Neural progenitor cell (in vitro differentiated cells): ENCODE measurements at regions not wholly inside any gene's neighbourhood (a gene's known extent, or its start where the extent isn't known, plus 50 kb on each side); places are given as distances from the start of the nearest gene placed in this dataset.

Experiments
- DNase-seq: peaks from one replicate; pipeline ENCODE4 v3.0.0-alpha.2; 2016; ENCODE audit warnings: low spot score
- H2AFZ ChIP-seq: fragments of 200-600 bp; sonication (generic); replicated peaks from 2 replicates; pipeline ENCODE4 v1.6.1; 2016; ENCODE audit warnings: antibody characterized with exemption
- H3F3A ChIP-seq: fragments of 200-600 bp; sonication (generic); 2 replicates; pipeline ENCODE4 v1.6.1; 2016; ENCODE audit warnings: antibody characterized with exemption, low read depth
- H3K27ac ChIP-seq: fragments of 200-600 bp; sonication (generic); 2 replicates; pipeline ENCODE4 v1.5.1; 2016; ENCODE audit warnings: mild to moderate bottlenecking
- H3K27me3 ChIP-seq: fragments of 200-600 bp; sonication (generic); 2 replicates; pipeline ENCODE4 v1.6.1; 2016; ENCODE audit warnings: mild to moderate bottlenecking, moderate library complexity
- H3K36me3 ChIP-seq: fragments of 200-600 bp; sonication (generic); 2 replicates; pipeline ENCODE4 v1.5.1; 2016
- H3K4me1 ChIP-seq: fragments of 200-600 bp; sonication (generic); 2 replicates; pipeline ENCODE4 v1.6.1; 2016; ENCODE audit warnings: mixed run types
- H3K4me2 ChIP-seq: fragments of 200-600 bp; sonication (generic); 2 replicates; pipeline ENCODE4 v1.6.1; 2016
- H3K4me3 ChIP-seq: fragments of 200-600 bp; sonication (generic); 2 replicates; pipeline ENCODE4 v1.5.1; 2016
- H3K79me2 ChIP-seq: fragments of 200-600 bp; sonication (generic); 2 replicates; pipeline ENCODE4 v1.6.1; 2016; ENCODE audit warnings: low read depth
- H3K9ac ChIP-seq: fragments of 200-600 bp; sonication (generic); 2 replicates; pipeline ENCODE4 v1.6.1; 2016
- H3K9me3 ChIP-seq: fragments of 200-600 bp; sonication (generic); 2 replicates; pipeline ENCODE4 v1.5.1; 2016; ENCODE audit warnings: low read depth
- H4K20me1 ChIP-seq: fragments of 200-600 bp; sonication (generic); 2 replicates; pipeline ENCODE4 v1.6.1; 2016; ENCODE audit warnings: low read depth
- H3K27ac Mint-ChIP-seq: 3 replicates; pipeline ENCODE4 v1.8.0; 2021; ENCODE audit warnings: mixed read lengths
- H3K27me3 Mint-ChIP-seq: 2 replicates; pipeline ENCODE4 v1.8.0; 2022; ENCODE audit warnings: low read depth, mild to moderate bottlenecking, inconsistent platforms, moderate library complexity, mixed read lengths; ENCODE audit not compliant: insufficient read depth
- H3K36me3 Mint-ChIP-seq: 3 replicates; pipeline ENCODE4 v1.8.0; 2021; ENCODE audit warnings: mixed read lengths
- H3K4me1 Mint-ChIP-seq: 3 replicates; pipeline ENCODE4 v1.8.0; 2021; ENCODE audit warnings: mixed read lengths
- H3K4me3 Mint-ChIP-seq: 3 replicates; pipeline ENCODE4 v1.8.0; 2021; ENCODE audit warnings: mild to moderate bottlenecking, moderate library complexity, mixed read lengths
- H3K9me3 Mint-ChIP-seq: 3 replicates; pipeline ENCODE4 v1.8.0; 2020; ENCODE audit warnings: mixed read lengths
- EZH2 ChIP-seq: fragments of 200-600 bp; sonication (generic); IDR thresholded peaks from 2 replicates; pipeline ENCODE4 v1.6.1; 2017; ENCODE audit warnings: antibody characterized with exemption, mild to moderate bottlenecking, moderate library complexity
- EZH2phosphoT487 ChIP-seq: fragments of 200-600 bp; sonication (generic); IDR thresholded peaks from 2 replicates; pipeline ENCODE4 v1.6.1; 2017; ENCODE audit warnings: antibody characterized with exemption
- TF ChIP-seq, protein P1 (sequence below): fragments of 200-600 bp; sonication (generic); IDR thresholded peaks from 2 replicates; pipeline ENCODE4 v1.5.1; 2017; ENCODE audit warnings: antibody characterized with exemption, mild to moderate bottlenecking

DNA sequence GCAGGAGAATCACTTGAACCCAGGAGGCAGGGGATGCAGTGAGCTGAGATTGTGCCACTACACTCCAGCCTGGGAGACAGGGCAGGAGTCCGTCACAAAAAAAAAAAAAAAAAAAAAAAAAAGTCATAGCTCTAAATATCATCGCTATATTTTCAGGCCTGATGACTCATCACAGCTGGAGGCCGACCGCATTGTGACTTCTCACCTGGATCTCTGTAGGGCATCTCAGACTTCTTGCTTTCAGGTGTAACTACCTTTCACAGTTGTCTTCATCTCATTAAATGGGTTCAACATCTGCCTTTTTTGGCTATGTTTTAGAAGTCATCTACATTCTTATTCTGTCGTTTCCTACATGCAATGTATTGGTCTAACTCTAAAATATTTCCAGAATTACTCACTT is 353.1 kb upstream of the MON1B start:
- Mint-ChIP-seq H3K4me3 (no peak overlapping the region), H3K36me3 (no peaks in the 10 kb centered on the region), H3K27me3 (peaks cover 3% of the 10 kb centered on the region), H3K27ac (no peak overlapping the region), H3K4me1 (no peaks in the 10 kb centered on the region), H3K9me3 (no peaks in the 10 kb centered on the region)
- Histone ChIP-seq H3K27me3 (no peaks in the 10 kb centered on the region), H3K27ac (no peak overlapping the region), H4K20me1 (no peaks in the 10 kb centered on the region), H3K9ac (no peak overlapping the region), H3K4me2 (no peak overlapping the region), H3K9me3 (no peaks in the 10 kb centered on the region), H3K79me2 (no peaks in the 10 kb centered on the region), H3F3A (no peaks in the 10 kb centered on the region), H3K4me3 (no peak overlapping the region), H3K4me1 (no peaks in the 10 kb centered on the region), H3K36me3 (no peaks in the 10 kb centered on the region), H2AFZ (no peak overlapping the region)
- TF ChIP-seq EZH2 = no peak
- TF ChIP-seq, protein P1, sequence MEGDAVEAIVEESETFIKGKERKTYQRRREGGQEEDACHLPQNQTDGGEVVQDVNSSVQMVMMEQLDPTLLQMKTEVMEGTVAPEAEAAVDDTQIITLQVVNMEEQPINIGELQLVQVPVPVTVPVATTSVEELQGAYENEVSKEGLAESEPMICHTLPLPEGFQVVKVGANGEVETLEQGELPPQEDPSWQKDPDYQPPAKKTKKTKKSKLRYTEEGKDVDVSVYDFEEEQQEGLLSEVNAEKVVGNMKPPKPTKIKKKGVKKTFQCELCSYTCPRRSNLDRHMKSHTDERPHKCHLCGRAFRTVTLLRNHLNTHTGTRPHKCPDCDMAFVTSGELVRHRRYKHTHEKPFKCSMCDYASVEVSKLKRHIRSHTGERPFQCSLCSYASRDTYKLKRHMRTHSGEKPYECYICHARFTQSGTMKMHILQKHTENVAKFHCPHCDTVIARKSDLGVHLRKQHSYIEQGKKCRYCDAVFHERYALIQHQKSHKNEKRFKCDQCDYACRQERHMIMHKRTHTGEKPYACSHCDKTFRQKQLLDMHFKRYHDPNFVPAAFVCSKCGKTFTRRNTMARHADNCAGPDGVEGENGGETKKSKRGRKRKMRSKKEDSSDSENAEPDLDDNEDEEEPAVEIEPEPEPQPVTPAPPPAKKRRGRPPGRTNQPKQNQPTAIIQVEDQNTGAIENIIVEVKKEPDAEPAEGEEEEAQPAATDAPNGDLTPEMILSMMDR = no peak
- TF ChIP-seq EZH2phosphoT487 = no peak
- no peak for DNase-seq

DNA sequence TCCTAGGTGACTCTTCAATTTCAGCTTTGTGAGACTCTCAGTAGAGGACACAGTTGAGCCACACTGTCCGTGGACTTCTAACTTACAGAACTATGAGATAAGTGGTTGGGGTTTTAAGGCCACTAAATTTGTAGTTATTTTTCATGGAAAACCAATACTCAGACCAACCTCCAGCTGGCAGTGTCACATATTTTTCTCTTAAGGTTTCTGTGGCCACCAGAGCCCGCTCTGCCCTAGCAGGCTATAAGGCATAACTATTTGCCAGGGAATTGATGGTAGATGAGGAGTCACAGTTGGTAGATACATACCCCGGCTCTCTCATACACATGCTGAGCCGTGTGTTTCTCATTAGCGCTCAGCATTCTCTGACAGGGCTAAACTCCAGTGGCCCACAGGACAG is 336.8 kb upstream of the MON1B start:
- no peak for TF ChIP-seq EZH2phosphoT487
- TF ChIP-seq, protein P1 = peak; percentile 24
- no peak for TF ChIP-seq EZH2
- no peak overlapping the region for H2AFZ ChIP-seq
- no peaks in the 10 kb centered on the region for H4K20me1 ChIP-seq
- H3K27me3 ChIP-seq = no peaks in the 10 kb centered on the region
- no peaks in the 10 kb centered on the region for H3K36me3 ChIP-seq
- Mint-ChIP-seq H3K27ac (no peak overlapping the region), H3K4me3 (no peak overlapping the region), H3K36me3 (no peaks in the 10 kb centered on the region), H3K27me3 (no peaks in the 10 kb centered on the region), H3K4me1 (no peaks in the 10 kb centered on the region), H3K9me3 (peaks cover 8% of the 10 kb centered on the region)
- H3K9ac ChIP-seq = no peak overlapping the region
- no peak overlapping the region for H3K4me3 ChIP-seq
- no peaks in the 10 kb centered on the region for H3F3A ChIP-seq
- H3K9me3 ChIP-seq = no peaks in the 10 kb centered on the region
- no peak for DNase-seq
- no peaks in the 10 kb centered on the region for H3K79me2 ChIP-seq
- no peaks in the 10 kb centered on the region for H3K4me1 ChIP-seq
- no peak overlapping the region for H3K4me2 ChIP-seq
- no peak overlapping the region for H3K27ac ChIP-seq

DNA sequence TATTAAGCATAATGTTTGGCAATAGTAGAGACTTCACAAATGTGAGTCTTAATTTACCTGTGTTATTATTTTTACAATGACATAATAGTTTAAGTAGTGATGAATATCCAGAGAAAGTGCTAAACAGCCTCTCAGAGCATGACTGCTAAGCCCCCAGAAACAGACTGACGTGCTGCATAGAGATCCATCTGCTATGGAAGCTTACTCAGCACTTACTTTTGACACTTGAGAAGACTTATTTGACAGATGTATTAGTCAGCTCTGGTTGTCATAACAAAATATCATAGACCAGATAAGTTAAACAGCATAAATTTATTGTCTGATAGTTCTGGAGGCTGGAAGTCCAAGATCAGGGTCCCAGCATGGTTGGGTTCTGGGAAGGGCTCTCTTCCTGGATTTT is 334.9 kb upstream of the MON1B start:
- Histone ChIP-seq H3K4me2 (no peak overlapping the region), H3K4me3 (no peak overlapping the region), H3K9me3 (no peaks in the 10 kb centered on the region), H2AFZ (no peak overlapping the region), H3K36me3 (no peaks in the 10 kb centered on the region), H3F3A (no peaks in the 10 kb centered on the region), H3K27ac (no peak overlapping the region), H3K27me3 (no peaks in the 10 kb centered on the region), H3K79me2 (no peaks in the 10 kb centered on the region), H3K4me1 (no peaks in the 10 kb centered on the region), H3K9ac (no peak overlapping the region), H4K20me1 (no peaks in the 10 kb centered on the region)
- Mint-ChIP-seq H3K4me3 (no peak overlapping the region), H3K4me1 (no peaks in the 10 kb centered on the region), H3K27ac (no peak overlapping the region), H3K27me3 (no peaks in the 10 kb centered on the region), H3K9me3 (peaks cover 8% of the 10 kb centered on the region), H3K36me3 (no peaks in the 10 kb centered on the region)
- DNase-seq = no peak
- TF ChIP-seq EZH2phosphoT487 = no peak
- TF ChIP-seq, protein P1 = no peak
- TF ChIP-seq EZH2 = no peak

DNA sequence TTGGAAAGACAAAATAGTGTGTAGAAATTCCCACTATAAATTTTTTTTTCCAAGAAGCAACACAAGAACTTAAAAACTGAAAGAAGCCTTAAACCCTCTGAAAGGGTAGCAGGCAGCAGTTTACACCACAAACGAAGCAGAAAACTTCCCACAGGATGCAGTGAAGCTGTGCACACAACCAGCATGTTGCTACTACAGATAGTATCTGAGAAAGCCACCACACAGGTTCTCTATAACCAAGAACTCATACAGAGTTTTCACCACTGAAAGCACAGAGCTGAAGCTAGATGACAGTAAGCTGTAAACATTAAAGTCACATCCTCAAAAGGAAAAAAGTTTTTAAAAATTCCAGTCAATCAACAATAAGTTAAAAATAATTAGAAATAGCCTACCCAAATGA is 333.6 kb upstream of the MON1B start:
- Mint-ChIP-seq H3K27me3 (no peaks in the 10 kb centered on the region), H3K9me3 (peaks cover 8% of the 10 kb centered on the region), H3K27ac (no peak overlapping the region), H3K4me3 (no peak overlapping the region), H3K4me1 (no peaks in the 10 kb centered on the region), H3K36me3 (no peaks in the 10 kb centered on the region)
- H3K9me3 ChIP-seq = no peaks in the 10 kb centered on the region
- H3K36me3 ChIP-seq = no peaks in the 10 kb centered on the region
- H3K79me2 ChIP-seq = no peaks in the 10 kb centered on the region
- no peak overlapping the region for H3K9ac ChIP-seq
- H3F3A ChIP-seq = no peaks in the 10 kb centered on the region
- no peak overlapping the region for H3K4me3 ChIP-seq
- no peak overlapping the region for H2AFZ ChIP-seq
- TF ChIP-seq, protein P1 = no peak
- TF ChIP-seq EZH2 (no peak), EZH2phosphoT487 (no peak)
- H3K27me3 ChIP-seq = no peaks in the 10 kb centered on the region
- H3K4me2 ChIP-seq = no peak overlapping the region
- no peaks in the 10 kb centered on the region for H3K4me1 ChIP-seq
- no peaks in the 10 kb centered on the region for H4K20me1 ChIP-seq
- H3K27ac ChIP-seq = no peak overlapping the region
- no peak for DNase-seq
